ENCODE measurements at regions not wholly inside any gene's neighbourhood (a gene's known extent, or its start where the extent isn't known, plus 50 kb on each side); places are given as distances from the start of the nearest gene placed in this dataset.
A peak's percentile ranks its signal among the peaks of the same experiment; 100 is the strongest.

- Histone ChIP-seq H3K9ac (ENCODE audit: low read length) (no peak overlapping the region), H3K9me3 (ENCODE audit: insufficient read depth, low read depth, low read length) (no peaks in the 10 kb centered on the region), H3K27me3 (ENCODE audit: insufficient read depth, low read length) (no peaks in the 10 kb centered on the region), H3K27ac (ENCODE audit: low read depth, low read length) (no peak overlapping the region), H3K36me3 (ENCODE audit: insufficient read depth, low read length) (no peaks in the 10 kb centered on the region), H3K4me2 (ENCODE audit: low read length) (no peak overlapping the region), H4K20me1 (ENCODE audit: insufficient read depth, low read length) (no peaks in the 10 kb centered on the region), H3K4me1 (ENCODE audit: insufficient read depth, low read length) (peaks cover 5% of the 10 kb centered on the region), H3K4me3 (ENCODE audit: insufficient read depth, low read depth, low read length) (no peak overlapping the region), H3K79me2 (ENCODE audit: insufficient read depth, low read length) (no peaks in the 10 kb centered on the region), H2AFZ (ENCODE audit: low read depth, low read length) (no peak overlapping the region)
- Mint-ChIP-seq H3K9me3 (ENCODE audit: unreplicated experiment) (no peaks in the 10 kb centered on the region), H3K4me1 (ENCODE audit: low read depth, unreplicated experiment) (no peaks in the 10 kb centered on the region), H3K27me3 (ENCODE audit: low read depth, unreplicated experiment) (peaks cover 3% of the 10 kb centered on the region), H3K4me3 (ENCODE audit: unreplicated experiment) (no peak overlapping the region), H3K36me3 (ENCODE audit: low read depth, unreplicated experiment) (no peaks in the 10 kb centered on the region), H3K27ac (ENCODE audit: unreplicated experiment) (no peak overlapping the region)
- FAIRE-seq (no peak), DNase-seq (ENCODE audit: low read depth) (peak; percentile 19)
- no peak for TF ChIP-seq CTCF (IDR thresholded peaks at IDR 0.05; ENCODE audit: insufficient read depth, low read depth, low read length)
- no peak for TF ChIP-seq EZH2 (IDR thresholded peaks at IDR 0.05; ENCODE audit: insufficient read depth, low read length)
These were observed 623.8 kb upstream of the KIRREL3 start for GRCh38 chr11:127624306-127624856.

- Histone ChIP-seq H3K9me3 (ENCODE audit: insufficient read depth, low read depth, low read length) (no peaks in the 10 kb centered on the region), H3K4me1 (ENCODE audit: insufficient read depth, low read length) (peaks cover under 1% of the 10 kb centered on the region), H4K20me1 (ENCODE audit: insufficient read depth, low read length) (no peaks in the 10 kb centered on the region), H3K27me3 (ENCODE audit: insufficient read depth, low read length) (no peaks in the 10 kb centered on the region), H3K9ac (ENCODE audit: low read length) (no peak overlapping the region), H3K36me3 (ENCODE audit: insufficient read depth, low read length) (no peaks in the 10 kb centered on the region), H3K27ac (ENCODE audit: low read depth, low read length) (no peak overlapping the region), H3K4me3 (ENCODE audit: insufficient read depth, low read depth, low read length) (no peak overlapping the region), H3K4me2 (ENCODE audit: low read length) (no peak overlapping the region), H2AFZ (ENCODE audit: low read depth, low read length) (no peak overlapping the region), H3K79me2 (ENCODE audit: insufficient read depth, low read length) (no peaks in the 10 kb centered on the region)
- Mint-ChIP-seq H3K36me3 (ENCODE audit: low read depth, unreplicated experiment) (no peaks in the 10 kb centered on the region), H3K27ac (ENCODE audit: unreplicated experiment) (no peak overlapping the region), H3K9me3 (ENCODE audit: unreplicated experiment) (peaks cover 2% of the 10 kb centered on the region), H3K4me1 (ENCODE audit: low read depth, unreplicated experiment) (no peaks in the 10 kb centered on the region), H3K4me3 (ENCODE audit: unreplicated experiment) (no peak overlapping the region), H3K27me3 (ENCODE audit: low read depth, unreplicated experiment) (peaks cover 3% of the 10 kb centered on the region)
- FAIRE-seq: no peak
- no peak for TF ChIP-seq CTCF (IDR thresholded peaks at IDR 0.05; ENCODE audit: insufficient read depth, low read depth, low read length)
- no peak for TF ChIP-seq EZH2 (IDR thresholded peaks at IDR 0.05; ENCODE audit: insufficient read depth, low read length)
- DNase-seq (ENCODE audit: low read depth): no peak
These were observed 622.1 kb upstream of the KIRREL3 start for GRCh38 chr11:127622686-127623085.

DNA sequence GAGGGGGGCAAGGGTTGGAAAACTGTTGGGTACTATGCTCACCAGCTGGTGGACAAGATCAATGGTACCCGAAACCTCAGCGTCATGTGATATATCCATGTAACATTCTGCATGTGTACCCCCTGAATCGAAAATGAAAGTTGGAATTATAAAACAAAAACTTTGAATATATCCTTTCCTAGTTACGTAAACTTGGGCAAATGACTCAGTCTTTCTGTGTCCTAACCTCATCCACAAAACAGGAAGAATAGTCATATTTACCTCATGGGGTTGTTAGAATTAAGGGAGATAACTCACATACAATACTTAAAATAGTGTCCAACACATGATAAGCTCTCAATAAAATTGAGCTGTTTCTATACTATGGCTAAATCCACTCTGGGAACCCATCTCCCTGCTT is 620.1 kb upstream of the KIRREL3 start:
- Mint-ChIP-seq H3K9me3 (ENCODE audit: unreplicated experiment) (peaks cover 2% of the 10 kb centered on the region), H3K4me3 (ENCODE audit: unreplicated experiment) (no peak overlapping the region), H3K27ac (ENCODE audit: unreplicated experiment) (no peak overlapping the region), H3K27me3 (ENCODE audit: low read depth, unreplicated experiment) (peaks cover 3% of the 10 kb centered on the region), H3K4me1 (ENCODE audit: low read depth, unreplicated experiment) (no peaks in the 10 kb centered on the region), H3K36me3 (ENCODE audit: low read depth, unreplicated experiment) (no peaks in the 10 kb centered on the region)
- no peaks in the 10 kb centered on the region for H3K36me3 ChIP-seq (ENCODE audit: insufficient read depth, low read length)
- no peaks in the 10 kb centered on the region for H4K20me1 ChIP-seq (ENCODE audit: insufficient read depth, low read length)
- H3K9me3 ChIP-seq (ENCODE audit: insufficient read depth, low read depth, low read length): no peaks in the 10 kb centered on the region
- peak; percentile 33 for DNase-seq (ENCODE audit: low read depth)
- H3K79me2 ChIP-seq (ENCODE audit: insufficient read depth, low read length): no peaks in the 10 kb centered on the region
- peak overlapping the region; percentile 17 for H3K4me2 ChIP-seq (ENCODE audit: low read length)
- no peak overlapping the region for H2AFZ ChIP-seq (ENCODE audit: low read depth, low read length)
- no peak overlapping the region for H3K27ac ChIP-seq (ENCODE audit: low read depth, low read length)
- no peak overlapping the region for H3K4me3 ChIP-seq (ENCODE audit: insufficient read depth, low read depth, low read length)
- no peak for TF ChIP-seq CTCF (IDR thresholded peaks at IDR 0.05; ENCODE audit: insufficient read depth, low read depth, low read length)
- TF ChIP-seq EZH2 (IDR thresholded peaks at IDR 0.05; ENCODE audit: insufficient read depth, low read length): no peak
- H3K4me1 ChIP-seq (ENCODE audit: insufficient read depth, low read length): no peaks in the 10 kb centered on the region
- no peak for FAIRE-seq
- no peaks in the 10 kb centered on the region for H3K27me3 ChIP-seq (ENCODE audit: insufficient read depth, low read length)
- H3K9ac ChIP-seq (ENCODE audit: low read length): no peak overlapping the region

All from astrocyte (in vitro differentiated cells and primary cell).